H9 (cell line): ENCODE measurements at regions not wholly inside any gene's neighbourhood (a gene's known extent, or its start where the extent isn't known, plus 50 kb on each side); places are given as distances from the start of the nearest gene placed in this dataset.

Experiments
- DNase-seq: peaks from one replicate; pipeline ENCODE4 v3.0.0-alpha.2; 2017
- H2AFZ ChIP-seq: one replicate; pipeline ENCODE4 v1.6.1; 2013; ENCODE audit warnings: mild to moderate bottlenecking, low read length, control low read depth, moderate library complexity
- H2AK5ac ChIP-seq: 2 replicates; pipeline ENCODE4 v1.6.1; 2013; ENCODE audit warnings: low read length, control low read depth, mixed read lengths; ENCODE audit not compliant: insufficient read length
- H2BK120ac ChIP-seq: one replicate; pipeline ENCODE4 v1.6.1; 2013; ENCODE audit warnings: low read depth, mild to moderate bottlenecking, low read length, control low read depth, inconsistent platforms; ENCODE audit not compliant: poor library complexity, severe bottlenecking
- H2BK12ac ChIP-seq: 2 replicates; pipeline ENCODE4 v1.6.1; 2013; ENCODE audit warnings: low read length, control low read depth, mixed read lengths, low read depth; ENCODE audit not compliant: insufficient read length
- H2BK15ac ChIP-seq: 2 replicates; pipeline ENCODE4 v1.6.1; 2013; ENCODE audit warnings: low read depth, low read length, control low read depth
- H2BK20ac ChIP-seq: one replicate; pipeline ENCODE4 v1.6.1; 2013; ENCODE audit warnings: low read depth, mild to moderate bottlenecking, low read length, control low read depth, inconsistent platforms; ENCODE audit not compliant: poor library complexity, severe bottlenecking
- H2BK5ac ChIP-seq: 2 replicates; pipeline ENCODE4 v1.6.1; 2013; ENCODE audit warnings: low read length, control low read depth, mixed read lengths; ENCODE audit not compliant: insufficient read length
- H3K14ac ChIP-seq: 2 replicates; pipeline ENCODE4 v1.6.1; 2013; ENCODE audit warnings: low read length, control low read depth; ENCODE audit not compliant: insufficient read depth
- H3K18ac ChIP-seq: 2 replicates; pipeline ENCODE4 v1.6.1; 2013; ENCODE audit warnings: low read depth, mild to moderate bottlenecking, mixed read lengths, low read length, control low read depth; ENCODE audit not compliant: insufficient read length
- H3K23ac ChIP-seq: 2 replicates; pipeline ENCODE4 v1.6.1; 2013; ENCODE audit warnings: low read length, control low read depth, mixed read lengths, low read depth; ENCODE audit not compliant: insufficient read length
- H3K23me2 ChIP-seq: 2 replicates; pipeline ENCODE4 v1.6.1; 2013; ENCODE audit warnings: low read depth, mild to moderate bottlenecking, mixed read lengths, low read length, control low read depth; ENCODE audit not compliant: insufficient read length, poor library complexity, severe bottlenecking
- H3K27ac ChIP-seq: 2 replicates; pipeline ENCODE4 v1.5.1; 2013; ENCODE audit warnings: low read length, control low read depth, mixed read lengths, low read depth; ENCODE audit not compliant: insufficient read length
- H3K27me3 ChIP-seq: 2 replicates; pipeline ENCODE4 v1.6.1; 2013; ENCODE audit warnings: low read length, control low read depth, inconsistent platforms; ENCODE audit not compliant: insufficient read depth
- H3K4ac ChIP-seq: 2 replicates; pipeline ENCODE4 v1.6.1; 2013; ENCODE audit warnings: low read depth, mild to moderate bottlenecking, control low read depth, inconsistent platforms, low read length, moderate library complexity
- H3K4me1 ChIP-seq: 2 replicates; pipeline ENCODE4 v1.6.1; 2013; ENCODE audit warnings: low read length, control low read depth, inconsistent platforms; ENCODE audit not compliant: insufficient read depth
- H3K4me2 ChIP-seq: 2 replicates; pipeline ENCODE4 v1.6.1; 2013; ENCODE audit warnings: low read length, control low read depth, mixed read lengths; ENCODE audit not compliant: insufficient read length, insufficient read depth
- H3K56ac ChIP-seq: 2 replicates; pipeline ENCODE4 v1.6.1; 2013; ENCODE audit warnings: low read depth, mild to moderate bottlenecking, mixed read lengths, low read length, control low read depth; ENCODE audit not compliant: insufficient read length
- H3K79me1 ChIP-seq: 2 replicates; pipeline ENCODE4 v1.6.1; 2013; ENCODE audit warnings: low read depth, mild to moderate bottlenecking, moderate library complexity, low read length, control low read depth, inconsistent platforms; ENCODE audit not compliant: insufficient read depth, poor library complexity, severe bottlenecking
- H3K79me2 ChIP-seq: 2 replicates; pipeline ENCODE4 v1.6.1; 2013; ENCODE audit warnings: low read length, control low read depth, inconsistent platforms; ENCODE audit not compliant: insufficient read depth
- H3K9ac ChIP-seq: 2 replicates; pipeline ENCODE4 v1.6.1; 2013; ENCODE audit warnings: low read length, control low read depth, mixed read lengths; ENCODE audit not compliant: insufficient read length; ENCODE audit errors: extremely low read depth
- H3K9me3 ChIP-seq: one replicate; pipeline ENCODE4 v1.6.1; 2013; ENCODE audit warnings: low read depth, low read length, inconsistent platforms; ENCODE audit not compliant: control insufficient read depth
- H3T11ph ChIP-seq: one replicate; pipeline ENCODE4 v1.6.1; 2013; ENCODE audit warnings: mild to moderate bottlenecking, low read length, control low read depth, inconsistent platforms
- H4K20me1 ChIP-seq: one replicate; pipeline ENCODE4 v1.6.1; 2013; ENCODE audit not compliant: control insufficient read depth, insufficient read length, insufficient read depth
- H4K5ac ChIP-seq: 2 replicates; pipeline ENCODE4 v1.6.1; 2013; ENCODE audit warnings: low read depth, mild to moderate bottlenecking, mixed read lengths, low read length, control low read depth; ENCODE audit not compliant: insufficient read length
- H4K8ac ChIP-seq: replicated peaks from 2 replicates; pipeline ENCODE4 v1.6.1; 2013; ENCODE audit warnings: low read length, control low read depth, mixed read lengths, low read depth; ENCODE audit not compliant: insufficient read length
- H4K91ac ChIP-seq: 2 replicates; pipeline ENCODE4 v1.6.1; 2013; ENCODE audit warnings: low read depth, mild to moderate bottlenecking, moderate library complexity, mixed read lengths, low read length, control low read depth; ENCODE audit not compliant: insufficient read length
- H3K27ac Mint-ChIP-seq, 3 experiments: 2 replicates in 2 of 3; 3 replicates in 1 of 3; pipeline ENCODE4 v1.8.0; 2020 to 2021; ENCODE audit warnings: mixed read lengths in 3 of 3, mild to moderate bottlenecking in 1 of 3, moderate library complexity in 1 of 3
- H3K27me3 Mint-ChIP-seq: 2 replicates; pipeline ENCODE4 v1.8.0; 2021; ENCODE audit warnings: low read depth, mild to moderate bottlenecking, moderate library complexity, mixed read lengths
- H3K36me3 Mint-ChIP-seq, 3 experiments: 2 replicates in 2 of 3; 3 replicates in 1 of 3; pipeline ENCODE4 v1.8.0; 2020 to 2021; ENCODE audit warnings: low read depth in 3 of 3, mixed read lengths in 3 of 3; ENCODE audit not compliant: insufficient read depth in 1 of 3
- H3K4me1 Mint-ChIP-seq, 2 experiments: 2 replicates each; pipeline ENCODE4 v1.8.0; 2020; ENCODE audit warnings: mixed read lengths in 2 of 2
- H3K4me3 Mint-ChIP-seq, 2 experiments: 2 replicates in 1 of 2; 3 replicates in 1 of 2; pipeline ENCODE4 v1.8.0; 2020 to 2021; ENCODE audit warnings: mild to moderate bottlenecking in 2 of 2, mixed read lengths in 2 of 2, moderate library complexity in 1 of 2
- H3K9me3 Mint-ChIP-seq, 2 experiments: 2 replicates in 1 of 2; 3 replicates in 1 of 2; pipeline ENCODE4 v1.8.0; 2020; ENCODE audit warnings: mild to moderate bottlenecking in 2 of 2, mixed read lengths in 2 of 2, moderate library complexity in 1 of 2
- WGBS: extraction: QIAGEN DNeasy Blood & Tissue Kit; methylation state at CpG from one replicate; pipeline ENCODE4 v1.1.7; 2013; ENCODE audit warnings: missing lambda C conversion rate, low lambda C conversion rate, mixed read lengths; ENCODE audit not compliant: insufficient read length; ENCODE audit errors: extremely low coverage; 5-methylcytosine and 5-hydroxymethylcytosine counted together
- TF ChIP-seq, protein P1 (sequence below): fragments of 200-600 bp; sonication (generic); conservative IDR thresholded peaks from 3 replicates; pipeline ENCODE4 v1.8.0; 2021; ENCODE audit warnings: antibody characterized with exemption, mild to moderate bottlenecking

DNA sequence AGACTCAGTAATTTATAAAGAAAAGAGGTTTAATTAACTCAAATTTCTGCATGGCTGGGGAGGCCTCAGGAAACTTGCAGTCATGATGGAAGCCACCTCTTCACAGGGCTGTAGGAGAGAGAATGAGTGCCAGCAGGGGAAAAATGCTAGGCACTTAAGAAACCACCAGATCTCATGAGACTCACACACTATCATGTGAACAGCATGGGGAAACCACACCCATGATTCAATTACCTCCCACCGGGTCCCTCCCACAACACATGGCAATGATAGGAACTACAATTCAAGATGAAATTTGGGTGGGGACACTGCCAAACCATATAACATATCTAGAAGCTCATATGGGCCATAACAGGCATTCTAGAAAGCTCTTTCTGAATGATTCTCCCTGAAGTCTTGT, 190.3 kb downstream of the WNT5A start:
- H3K4me2 ChIP-seq = no peak overlapping the region
- no peak overlapping the region for H2BK12ac ChIP-seq
- no peaks in the 10 kb centered on the region for H3K27me3 ChIP-seq
- H2BK120ac ChIP-seq = no peak overlapping the region
- H3K56ac ChIP-seq = no peak overlapping the region
- no peaks in the 10 kb centered on the region for H4K20me1 ChIP-seq
- H2BK20ac ChIP-seq = no peak overlapping the region
- H4K5ac ChIP-seq = no peak overlapping the region
- no peaks in the 10 kb centered on the region for H3K9me3 ChIP-seq
- H4K8ac ChIP-seq = no peak overlapping the region
- H2AFZ ChIP-seq = no peak overlapping the region
- no peak overlapping the region for H3K27ac Mint-ChIP-seq
- no peak overlapping the region for H3T11ph ChIP-seq
- no CpG with 5 or more reads among the region's 1 CpG for WGBS
- peaks cover 12% of the 10 kb centered on the region in 2 experiments for H3K4me1 Mint-ChIP-seq
- no peaks in the 10 kb centered on the region for H3K27me3 Mint-ChIP-seq
- H3K18ac ChIP-seq = no peak overlapping the region
- H3K23me2 ChIP-seq = no peaks in the 10 kb centered on the region
- H3K14ac ChIP-seq = no peak overlapping the region
- no peak overlapping the region for H3K27ac ChIP-seq
- no peaks in the 10 kb centered on the region for H3K36me3 Mint-ChIP-seq
- no peaks in the 10 kb centered on the region for H3K79me1 ChIP-seq
- H2BK15ac ChIP-seq = no peak overlapping the region
- H3K79me2 ChIP-seq = no peaks in the 10 kb centered on the region
- H3K9me3 Mint-ChIP-seq = no peaks in the 10 kb centered on the region
- TF ChIP-seq, protein P1, sequence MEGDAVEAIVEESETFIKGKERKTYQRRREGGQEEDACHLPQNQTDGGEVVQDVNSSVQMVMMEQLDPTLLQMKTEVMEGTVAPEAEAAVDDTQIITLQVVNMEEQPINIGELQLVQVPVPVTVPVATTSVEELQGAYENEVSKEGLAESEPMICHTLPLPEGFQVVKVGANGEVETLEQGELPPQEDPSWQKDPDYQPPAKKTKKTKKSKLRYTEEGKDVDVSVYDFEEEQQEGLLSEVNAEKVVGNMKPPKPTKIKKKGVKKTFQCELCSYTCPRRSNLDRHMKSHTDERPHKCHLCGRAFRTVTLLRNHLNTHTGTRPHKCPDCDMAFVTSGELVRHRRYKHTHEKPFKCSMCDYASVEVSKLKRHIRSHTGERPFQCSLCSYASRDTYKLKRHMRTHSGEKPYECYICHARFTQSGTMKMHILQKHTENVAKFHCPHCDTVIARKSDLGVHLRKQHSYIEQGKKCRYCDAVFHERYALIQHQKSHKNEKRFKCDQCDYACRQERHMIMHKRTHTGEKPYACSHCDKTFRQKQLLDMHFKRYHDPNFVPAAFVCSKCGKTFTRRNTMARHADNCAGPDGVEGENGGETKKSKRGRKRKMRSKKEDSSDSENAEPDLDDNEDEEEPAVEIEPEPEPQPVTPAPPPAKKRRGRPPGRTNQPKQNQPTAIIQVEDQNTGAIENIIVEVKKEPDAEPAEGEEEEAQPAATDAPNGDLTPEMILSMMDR = no peak
- no peak overlapping the region for H2BK5ac ChIP-seq
- H3K4me3 Mint-ChIP-seq = no peak overlapping the region
- H4K91ac ChIP-seq = no peak overlapping the region
- no peaks in the 10 kb centered on the region for H3K4me1 ChIP-seq
- DNase-seq = no peak
- no peak overlapping the region for H2AK5ac ChIP-seq
- H3K23ac ChIP-seq = no peak overlapping the region
- no peak overlapping the region for H3K9ac ChIP-seq
- H3K4ac ChIP-seq = no peak overlapping the region
